Tibial nerve (tissue), 4 donors: ENCODE measurements at regions not wholly inside any gene's neighbourhood (a gene's known extent, or its start where the extent isn't known, plus 50 kb on each side); places are given as distances from the start of the nearest gene placed in this dataset.

Source experiments
- EP300 ChIP-seq, 2 donors: sonication (generic); formaldehyde crosslinking; IDR thresholded peaks; one replicate each; pipeline ENCODE4 v1.6.1; 2017; ENCODE audit warnings: antibody characterized with exemption in 2 of 2, mild to moderate bottlenecking in 1 of 2
- POLR2A ChIP-seq, 2 donors: fragments of 450-650 bp; IDR thresholded peaks; one replicate each; pipeline ENCODE4 v1.6.1; 2017; ENCODE audit warnings: antibody characterized with exemption in 2 of 2, mild to moderate bottlenecking in 2 of 2, moderate library complexity in 2 of 2
- TF ChIP-seq, protein P1 (sequence below), 5 experiments: fragments of 200-600 bp in 3 of 5; fragments of 450-650 bp in 2 of 5; sonication (generic) in 3 of 5; IDR thresholded peaks; one replicate each; pipeline ENCODE4 v1.5.1; 2016 to 2019; ENCODE audit warnings: antibody characterized with exemption in 5 of 5, mild to moderate bottlenecking in 3 of 5, moderate library complexity in 2 of 5

DNA sequence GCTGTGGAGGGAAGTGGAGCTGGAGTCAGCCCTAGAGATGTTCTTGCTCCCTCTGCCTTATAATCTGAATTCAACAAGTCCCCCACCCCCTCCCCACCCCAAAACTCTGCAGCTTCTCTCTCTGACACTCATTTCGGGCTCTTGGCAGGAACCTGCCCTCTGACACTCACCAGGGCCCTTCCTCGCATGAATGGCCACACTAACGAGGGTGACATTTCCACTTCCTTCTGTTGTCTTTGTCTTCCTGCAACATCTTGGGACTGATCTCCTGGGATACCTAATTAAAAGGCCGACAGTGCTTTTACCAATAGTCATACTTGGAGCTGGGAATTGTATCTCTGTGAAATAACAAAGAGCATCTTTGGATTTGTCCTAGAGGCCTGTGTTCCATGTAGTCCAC, 106.9 kb upstream of the PIRT start:
- TF ChIP-seq, protein P1, sequence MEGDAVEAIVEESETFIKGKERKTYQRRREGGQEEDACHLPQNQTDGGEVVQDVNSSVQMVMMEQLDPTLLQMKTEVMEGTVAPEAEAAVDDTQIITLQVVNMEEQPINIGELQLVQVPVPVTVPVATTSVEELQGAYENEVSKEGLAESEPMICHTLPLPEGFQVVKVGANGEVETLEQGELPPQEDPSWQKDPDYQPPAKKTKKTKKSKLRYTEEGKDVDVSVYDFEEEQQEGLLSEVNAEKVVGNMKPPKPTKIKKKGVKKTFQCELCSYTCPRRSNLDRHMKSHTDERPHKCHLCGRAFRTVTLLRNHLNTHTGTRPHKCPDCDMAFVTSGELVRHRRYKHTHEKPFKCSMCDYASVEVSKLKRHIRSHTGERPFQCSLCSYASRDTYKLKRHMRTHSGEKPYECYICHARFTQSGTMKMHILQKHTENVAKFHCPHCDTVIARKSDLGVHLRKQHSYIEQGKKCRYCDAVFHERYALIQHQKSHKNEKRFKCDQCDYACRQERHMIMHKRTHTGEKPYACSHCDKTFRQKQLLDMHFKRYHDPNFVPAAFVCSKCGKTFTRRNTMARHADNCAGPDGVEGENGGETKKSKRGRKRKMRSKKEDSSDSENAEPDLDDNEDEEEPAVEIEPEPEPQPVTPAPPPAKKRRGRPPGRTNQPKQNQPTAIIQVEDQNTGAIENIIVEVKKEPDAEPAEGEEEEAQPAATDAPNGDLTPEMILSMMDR (IDR thresholded peaks at IDR 0.05): no peak
- no peak for TF ChIP-seq POLR2A (IDR thresholded peaks at IDR 0.05)
- no peak for TF ChIP-seq EP300 (IDR thresholded peaks at IDR 0.05)
